RWPE2 (cell line): ENCODE measurements at regions not wholly inside any gene's neighbourhood (a gene's known extent, or its start where the extent isn't known, plus 50 kb on each side); places are given as distances from the start of the nearest gene placed in this dataset.

Experiments
- ATAC-seq: fragments of 200-7000 bp; cut with Tn5 transposase; 3 replicates; pipeline ENCODE4 v1.9.1; 2021; ENCODE audit warnings: low read depth
- DNase-seq: peaks from one replicate; pipeline ENCODE4 v3.0.0-alpha.2; 2020; ENCODE audit warnings: low spot score
- H3K27ac ChIP-seq: fragments of 450-650 bp; 2 replicates; pipeline ENCODE4 v1.5.1; 2017; ENCODE audit warnings: mild to moderate bottlenecking; ENCODE audit not compliant: poor library complexity, severe bottlenecking
- H3K27me3 ChIP-seq: fragments of 250-450 bp; sonication (Bioruptor Pico); 2 replicates; pipeline ENCODE4 v1.5.1; 2021; ENCODE audit warnings: mild to moderate bottlenecking, moderate library complexity; ENCODE audit not compliant: insufficient read depth, poor library complexity, severe bottlenecking
- H3K36me3 ChIP-seq: fragments of 250-450 bp; sonication (Bioruptor Pico); 2 replicates; pipeline ENCODE4 v1.5.1; 2020; ENCODE audit warnings: low read depth, mild to moderate bottlenecking, moderate library complexity
- H3K4me1 ChIP-seq: fragments of 250-450 bp; sonication (Bioruptor Pico); 2 replicates; pipeline ENCODE4 v1.5.1; 2021; ENCODE audit warnings: mild to moderate bottlenecking, moderate library complexity; ENCODE audit not compliant: insufficient read depth, poor library complexity, severe bottlenecking
- H3K4me3 ChIP-seq: fragments of 250-450 bp; sonication (Bioruptor Pico); 2 replicates; pipeline ENCODE4 v1.5.1; 2021; ENCODE audit warnings: mild to moderate bottlenecking, moderate library complexity; ENCODE audit not compliant: severe bottlenecking
- H3K9me3 ChIP-seq: fragments of 250-450 bp; sonication (Bioruptor Pico); 2 replicates; pipeline ENCODE4 v1.5.1; 2021; ENCODE audit warnings: mild to moderate bottlenecking, moderate library complexity; ENCODE audit not compliant: severe bottlenecking
- TF ChIP-seq, protein P1 (sequence below): fragments of 450-650 bp; IDR thresholded peaks from one replicate; pipeline ENCODE4 v1.5.1; 2017; ENCODE audit warnings: mild to moderate bottlenecking, moderate library complexity; ENCODE audit not compliant: poor library complexity, severe bottlenecking

DNA sequence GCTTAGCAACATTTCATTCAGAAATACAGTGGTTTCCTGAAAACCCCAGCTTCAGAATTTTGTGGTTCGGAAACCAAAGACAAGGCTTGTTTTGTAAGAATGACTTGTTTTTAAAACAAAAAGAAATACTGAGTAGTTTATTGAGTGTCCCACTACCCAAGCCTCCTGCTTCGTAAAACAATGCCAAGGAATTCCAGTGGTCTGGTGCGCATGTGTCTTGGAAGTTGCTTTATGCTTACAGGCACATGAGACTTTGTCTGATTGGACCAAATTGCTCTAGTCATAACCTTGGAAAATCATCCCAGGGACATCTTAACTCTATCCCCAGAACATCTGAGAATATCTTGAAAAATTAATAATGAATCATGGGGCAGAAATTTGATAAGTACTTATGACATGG lies 77.1 kb upstream of the FST start:
- H3K27me3 ChIP-seq, result no peaks in the 10 kb centered on the region
- no peaks in the 10 kb centered on the region for H3K36me3 ChIP-seq
- H3K27ac ChIP-seq, result no peak overlapping the region
- DNase-seq (no peak), ATAC-seq (no peak)
- no peak overlapping the region for H3K4me3 ChIP-seq
- peaks cover 3% of the 10 kb centered on the region for H3K9me3 ChIP-seq
- TF ChIP-seq, protein P1, sequence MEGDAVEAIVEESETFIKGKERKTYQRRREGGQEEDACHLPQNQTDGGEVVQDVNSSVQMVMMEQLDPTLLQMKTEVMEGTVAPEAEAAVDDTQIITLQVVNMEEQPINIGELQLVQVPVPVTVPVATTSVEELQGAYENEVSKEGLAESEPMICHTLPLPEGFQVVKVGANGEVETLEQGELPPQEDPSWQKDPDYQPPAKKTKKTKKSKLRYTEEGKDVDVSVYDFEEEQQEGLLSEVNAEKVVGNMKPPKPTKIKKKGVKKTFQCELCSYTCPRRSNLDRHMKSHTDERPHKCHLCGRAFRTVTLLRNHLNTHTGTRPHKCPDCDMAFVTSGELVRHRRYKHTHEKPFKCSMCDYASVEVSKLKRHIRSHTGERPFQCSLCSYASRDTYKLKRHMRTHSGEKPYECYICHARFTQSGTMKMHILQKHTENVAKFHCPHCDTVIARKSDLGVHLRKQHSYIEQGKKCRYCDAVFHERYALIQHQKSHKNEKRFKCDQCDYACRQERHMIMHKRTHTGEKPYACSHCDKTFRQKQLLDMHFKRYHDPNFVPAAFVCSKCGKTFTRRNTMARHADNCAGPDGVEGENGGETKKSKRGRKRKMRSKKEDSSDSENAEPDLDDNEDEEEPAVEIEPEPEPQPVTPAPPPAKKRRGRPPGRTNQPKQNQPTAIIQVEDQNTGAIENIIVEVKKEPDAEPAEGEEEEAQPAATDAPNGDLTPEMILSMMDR, result no peak
- H3K4me1 ChIP-seq, result peaks cover 18% of the 10 kb centered on the region

DNA sequence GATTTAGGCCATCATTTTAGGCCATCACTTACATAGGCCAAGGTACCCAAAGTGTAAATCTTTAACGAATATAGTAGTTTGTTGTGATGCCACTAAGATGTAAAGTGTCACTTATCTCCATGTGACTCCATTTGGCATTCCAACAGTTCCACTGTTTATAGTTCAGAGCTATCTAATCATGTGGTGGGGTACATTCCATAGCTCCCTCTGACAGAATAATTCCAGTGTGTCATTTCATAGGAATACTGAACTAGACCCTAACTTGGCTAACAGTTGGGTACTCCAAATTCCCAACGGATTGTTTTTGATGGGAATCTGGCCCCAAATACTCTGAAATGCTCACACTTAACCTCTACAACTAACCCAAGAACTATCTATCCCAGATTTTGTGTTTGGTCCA lies 76.7 kb upstream of the FST start:
- DNase-seq (no peak), ATAC-seq (no peak)
- peaks cover 17% of the 10 kb centered on the region for H3K4me1 ChIP-seq
- H3K27me3 ChIP-seq, result no peaks in the 10 kb centered on the region
- peaks cover 3% of the 10 kb centered on the region for H3K9me3 ChIP-seq
- no peaks in the 10 kb centered on the region for H3K36me3 ChIP-seq
- H3K27ac ChIP-seq, result no peak overlapping the region
- H3K4me3 ChIP-seq, result no peak overlapping the region
- TF ChIP-seq, protein P1, result no peak

- H3K9me3 ChIP-seq, result peaks cover 3% of the 10 kb centered on the region
- no peak for DNase-seq
- H3K36me3 ChIP-seq, result no peaks in the 10 kb centered on the region
- H3K4me1 ChIP-seq, result peaks cover 17% of the 10 kb centered on the region
- ATAC-seq, result no peak
- no peak overlapping the region for H3K4me3 ChIP-seq
- no peaks in the 10 kb centered on the region for H3K27me3 ChIP-seq
- no peak overlapping the region for H3K27ac ChIP-seq
- TF ChIP-seq, protein P1, result no peak
These were observed 75.0 kb upstream of the FST start for GRCh38 chr5:53405396-53405795.

DNA sequence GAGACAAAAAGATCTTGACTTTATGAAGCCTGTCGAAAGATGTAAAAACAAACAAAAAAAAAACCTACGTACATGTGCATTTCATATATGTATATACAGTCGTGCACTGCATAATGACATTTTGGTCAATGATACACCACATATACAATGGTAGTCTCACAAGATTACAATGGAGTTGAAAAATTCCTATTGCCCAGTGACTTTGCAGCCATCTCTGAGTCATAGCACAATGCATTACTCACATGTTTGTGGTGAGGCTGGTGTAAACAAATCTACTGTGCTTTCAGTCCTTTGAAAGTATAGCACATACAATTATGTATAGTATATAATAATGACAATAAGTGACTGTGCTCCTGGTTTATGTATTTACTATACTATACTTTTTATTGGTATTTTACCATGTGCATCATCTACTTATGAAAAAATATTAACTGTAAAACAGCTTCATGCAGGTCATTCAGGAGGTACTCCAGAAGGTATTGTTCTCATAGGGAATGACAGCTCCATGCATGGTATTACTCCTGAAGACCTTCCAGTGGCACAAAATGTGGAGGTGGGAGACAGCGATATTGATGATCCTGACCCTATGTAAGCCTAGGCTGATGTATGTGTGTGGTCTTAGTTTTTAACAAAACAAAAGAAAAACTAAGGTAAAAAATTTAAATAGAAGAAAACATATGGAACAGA lies 73.7 kb upstream of the FST start:
- peaks cover 3% of the 10 kb centered on the region for H3K9me3 ChIP-seq
- no peaks in the 10 kb centered on the region for H3K27me3 ChIP-seq
- peak; percentile 94 for ATAC-seq
- peak overlapping the region; percentile 70 for H3K27ac ChIP-seq
- no peak overlapping the region for H3K4me3 ChIP-seq
- TF ChIP-seq, protein P1, result no peak
- no peaks in the 10 kb centered on the region for H3K36me3 ChIP-seq
- DNase-seq, result no peak
- peaks cover 21% of the 10 kb centered on the region for H3K4me1 ChIP-seq

- Histone ChIP-seq H3K27me3 (no peaks in the 10 kb centered on the region), H3K9me3 (peaks cover 3% of the 10 kb centered on the region), H3K4me1 (peaks cover 21% of the 10 kb centered on the region), H3K27ac (peak overlapping the region; percentile 70), H3K36me3 (no peaks in the 10 kb centered on the region), H3K4me3 (no peak overlapping the region)
- DNase-seq, result no peak
- TF ChIP-seq, protein P1, result no peak
- peak; percentile 74 for ATAC-seq
These were observed 73.1 kb upstream of the FST start for GRCh38 chr5:53407373-53407772.
